DMS153 (cell line): ENCODE measurements at regions not wholly inside any gene's neighbourhood (a gene's known extent, or its start where the extent isn't known, plus 50 kb on each side); places are given as distances from the start of the nearest gene placed in this dataset.
"Not testable (repeated sequence)": the region's sequence is repeated elsewhere in the genome, so short reads cannot be mapped to it uniquely, and the experiment has no call there.

ENCODE experiments used
- DNase-seq: peaks from one replicate; lab custom pipeline; 2025; lab: John Stamatoyannopoulos, UW

DNA sequence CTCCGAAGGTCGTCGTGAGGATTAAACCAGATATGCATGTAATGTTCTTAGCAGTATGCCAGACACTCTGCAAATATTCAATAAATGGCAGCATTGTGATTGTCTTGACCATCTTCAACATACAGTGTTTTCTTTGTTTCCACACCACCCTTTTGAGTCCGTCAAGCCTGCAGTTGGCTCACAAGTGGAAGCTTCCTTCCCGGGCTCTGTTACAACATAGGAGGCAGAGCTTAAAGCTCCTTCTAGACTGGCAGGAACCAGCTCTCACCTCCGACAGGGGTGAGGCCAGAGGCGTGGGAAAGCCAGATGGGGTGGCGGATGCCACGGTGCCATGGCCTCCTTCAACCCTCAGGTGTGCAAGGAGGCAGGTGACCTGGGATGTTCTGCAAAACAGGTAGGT lies 138.3 kb downstream of the FOXL1 start:
- DNase-seq: no peak

DNA sequence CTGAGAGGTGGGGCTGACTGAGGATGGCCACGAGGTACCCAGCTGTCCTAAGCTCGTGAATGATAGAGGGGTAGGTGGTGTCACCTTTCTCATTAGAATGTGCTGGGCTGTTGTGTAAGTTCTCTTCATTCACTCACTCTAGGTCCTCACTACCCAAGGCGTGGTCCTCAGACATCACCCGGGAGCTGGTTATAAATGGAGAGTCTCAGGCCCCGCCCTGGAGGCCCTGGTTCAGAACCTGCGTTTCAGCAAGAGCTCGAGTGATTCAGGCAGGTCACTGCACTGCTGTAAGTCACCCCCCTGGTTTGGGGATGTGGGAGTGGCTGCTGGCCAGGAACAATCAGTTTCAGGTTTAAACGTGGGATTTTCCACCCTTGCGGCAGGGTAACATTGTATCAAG lies 139.8 kb downstream of the FOXL1 start:
- no peak for DNase-seq

GRCh38 chr16:86722970-86723369 lies 144.6 kb downstream of the FOXL1 start:
- no peak for DNase-seq

GRCh38 chr16:86723689-86724088 lies 145.3 kb downstream of the FOXL1 start:
- no peak for DNase-seq

DNA sequence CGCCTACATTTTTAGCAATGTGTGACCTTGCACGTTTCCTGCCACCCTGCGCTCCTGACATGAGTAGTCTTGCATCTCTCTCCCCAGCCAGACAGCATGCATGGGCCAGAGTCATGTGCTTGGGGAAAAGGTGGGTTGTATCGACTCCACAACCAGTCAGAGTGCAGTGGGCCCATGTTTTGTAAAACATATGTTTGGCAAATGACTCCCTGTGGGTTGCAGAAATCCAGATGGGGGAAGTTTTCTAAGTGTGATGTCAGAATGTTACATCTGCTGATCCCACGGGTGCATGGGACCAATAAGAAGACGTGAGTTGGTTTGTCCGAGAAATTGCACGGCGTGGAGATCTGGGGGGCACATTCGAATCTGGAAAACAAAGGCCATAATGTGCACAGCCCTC lies 147.1 kb downstream of the FOXL1 start:
- no peak for DNase-seq

- no peak for DNase-seq
These were observed 148.0 kb downstream of the FOXL1 start for GRCh38 chr16:86726340-86726739.

DNA sequence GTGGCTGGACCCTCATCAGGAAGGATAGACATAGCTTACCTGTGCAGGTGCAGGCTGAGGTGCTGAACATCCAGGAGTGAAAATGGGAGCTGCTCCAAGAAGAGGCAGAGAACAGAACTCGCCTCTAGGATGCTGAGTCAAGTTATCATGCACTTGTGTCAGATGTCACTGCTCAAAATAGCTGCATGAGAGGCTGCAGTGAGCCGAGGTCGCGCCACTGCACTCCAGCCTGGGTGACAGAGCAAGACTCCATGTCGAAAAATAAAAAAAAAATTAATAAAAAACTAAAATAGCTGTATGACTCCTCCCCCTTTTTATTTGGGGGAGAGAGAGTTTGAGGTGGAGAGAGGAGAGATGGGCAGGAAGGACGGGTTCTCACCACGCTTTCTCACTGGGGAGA lies 148.8 kb downstream of the FOXL1 start:
- DNase-seq: no peak

GRCh38 chr16:86727632-86728031 lies 149.3 kb downstream of the FOXL1 start:
- no peak for DNase-seq

GRCh38 chr16:86729686-86730085 lies 151.3 kb downstream of the FOXL1 start:
- no peak for DNase-seq

- no peak for DNase-seq
These were observed 151.7 kb downstream of the FOXL1 start for GRCh38 chr16:86730086-86730485.

GRCh38 chr16:86730597-86730996 lies 152.2 kb downstream of the FOXL1 start:
- DNase-seq: no peak

- no peak for DNase-seq
These were observed 154.4 kb downstream of the FOXL1 start for GRCh38 chr16:86732621-86733295.

DNA sequence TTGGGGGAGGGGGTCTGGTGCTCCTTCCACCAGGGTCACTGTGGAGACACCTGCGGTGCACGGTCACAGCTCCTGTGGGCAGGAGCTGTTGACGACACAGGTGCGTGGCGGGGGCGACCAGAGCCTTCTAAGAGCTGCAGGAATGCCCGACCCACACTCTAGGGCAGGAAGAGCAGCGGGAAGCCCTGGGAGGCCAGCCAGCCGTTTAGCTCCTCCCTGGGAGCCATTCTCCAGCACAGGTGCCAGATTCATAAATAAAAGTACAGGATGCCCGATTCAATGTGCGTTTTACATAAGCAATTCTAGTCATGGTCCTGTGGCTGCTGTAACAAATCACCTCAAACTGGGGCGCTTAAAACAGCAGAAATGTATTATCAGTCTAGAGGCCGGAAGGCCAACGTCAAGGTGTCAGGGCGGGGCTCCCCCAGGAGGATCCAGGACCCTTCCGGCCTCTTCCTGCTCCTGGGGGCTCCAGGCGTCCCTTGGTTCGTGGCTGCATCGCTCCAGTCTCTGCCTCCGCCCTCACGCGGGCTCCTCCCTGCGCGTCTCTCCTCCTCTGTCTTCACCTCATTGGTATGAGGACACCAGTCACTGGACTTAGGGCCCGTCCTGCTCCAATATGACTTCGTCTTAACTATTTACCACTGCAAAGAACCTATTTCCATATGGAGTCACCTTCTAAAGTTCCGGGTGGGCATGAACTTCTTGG lies 155.4 kb downstream of the FOXL1 start:
- no peak for DNase-seq

DNA sequence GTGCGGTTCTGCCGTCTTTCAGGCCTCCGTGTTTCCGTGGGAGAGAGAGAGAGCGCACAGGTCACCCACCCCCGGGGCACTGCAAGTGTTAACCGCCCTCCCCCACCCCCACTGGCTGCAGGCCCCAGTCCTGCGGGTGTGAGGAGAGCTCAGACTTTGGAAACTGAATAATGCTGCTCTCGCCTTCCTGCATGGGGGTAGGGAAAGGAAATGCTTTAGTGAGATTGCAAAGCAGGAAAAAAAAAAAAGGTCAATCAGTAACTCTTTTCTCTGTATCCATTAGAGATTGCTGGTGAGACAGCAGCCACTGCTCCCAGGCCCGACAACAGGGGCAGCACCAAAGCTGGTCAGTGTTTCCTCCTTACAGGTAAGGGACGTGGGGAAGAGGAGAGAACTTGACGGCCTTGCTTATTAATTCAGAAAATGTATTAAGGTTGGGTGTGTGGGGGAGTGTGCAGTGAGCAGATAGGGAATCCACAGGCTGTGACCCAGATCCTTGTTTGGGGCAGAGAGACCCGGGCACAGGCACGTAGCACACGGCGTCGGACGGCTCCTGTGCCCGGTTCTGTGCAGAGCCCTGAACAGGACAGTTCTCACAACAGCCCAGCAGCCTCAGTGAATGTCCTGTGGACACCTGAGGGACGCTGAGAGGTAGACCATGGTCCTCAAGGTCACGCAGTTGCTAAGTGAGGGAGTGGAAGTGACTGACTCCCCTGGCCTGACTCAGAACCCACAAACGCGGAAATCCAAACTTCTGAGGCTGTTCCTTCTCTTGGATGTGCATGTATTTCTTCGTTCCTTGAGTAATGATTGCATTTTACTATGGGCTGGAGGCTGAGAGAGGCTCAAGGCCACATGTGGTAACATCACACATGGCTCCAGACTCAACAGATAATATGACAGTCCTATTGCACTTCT lies 156.5 kb downstream of the FOXL1 start:
- no peak for DNase-seq

DNA sequence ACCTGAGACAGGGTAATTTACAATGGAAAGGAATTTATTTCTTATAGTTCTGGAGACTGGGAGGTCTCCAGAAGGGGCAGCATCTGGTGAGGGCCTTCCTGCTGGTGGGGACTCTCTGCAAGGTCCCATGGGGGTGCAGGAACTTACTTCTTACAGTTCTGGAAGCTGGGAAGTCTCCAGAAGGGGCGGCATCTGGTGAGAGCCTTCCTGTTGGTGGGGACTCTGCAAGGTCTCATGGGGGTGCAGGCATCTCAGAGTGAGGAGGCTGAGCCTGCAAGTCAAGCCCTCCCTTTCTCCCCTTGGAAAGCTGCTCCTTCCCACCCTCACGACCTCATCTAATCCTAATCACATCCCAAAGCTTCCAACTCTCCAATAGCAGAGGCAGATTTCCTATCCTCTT lies 157.4 kb downstream of the FOXL1 start:
- no peak for DNase-seq

DNA sequence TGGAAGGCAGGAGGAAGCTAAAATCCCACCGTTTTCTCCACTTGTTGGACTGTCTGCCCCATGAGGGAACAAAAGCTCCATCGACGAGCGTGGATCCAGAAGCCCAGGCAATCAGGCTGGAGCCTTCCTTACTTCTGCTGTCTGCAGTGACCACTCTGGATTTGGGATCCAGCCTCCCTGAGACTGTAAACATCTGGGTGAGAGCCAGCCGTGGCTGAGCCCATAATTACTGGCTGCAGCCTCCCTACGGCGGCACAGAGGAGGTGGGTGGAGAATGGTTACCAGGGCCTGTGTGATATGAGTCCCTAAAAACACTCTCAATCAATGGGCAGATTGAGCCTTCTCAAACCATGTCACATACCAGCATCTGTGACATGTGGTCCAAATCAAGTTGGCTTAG lies 158.2 kb downstream of the FOXL1 start:
- no peak for DNase-seq

- no peak for DNase-seq
These were observed 158.7 kb downstream of the FOXL1 start for GRCh38 chr16:86737083-86737482.

DNA sequence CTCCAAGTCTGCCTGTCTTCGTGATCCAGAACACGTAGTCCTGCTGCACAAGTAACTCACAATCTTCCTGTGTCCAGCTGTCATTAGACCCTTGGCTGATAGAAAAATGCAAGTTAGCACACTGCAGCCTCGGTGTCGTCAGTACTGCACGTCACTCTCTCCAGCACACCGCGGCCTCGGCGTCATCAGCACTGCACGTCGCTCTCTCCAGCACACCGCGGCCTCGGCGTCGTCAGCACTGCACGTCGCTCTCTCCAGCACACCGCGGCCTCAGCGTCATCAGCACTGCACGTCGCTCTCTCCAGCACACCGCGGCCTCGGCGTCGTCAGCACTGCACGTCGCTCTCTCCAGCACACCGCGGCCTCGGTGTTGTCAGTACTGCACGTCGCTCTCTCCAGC lies 160.0 kb downstream of the FOXL1 start:
- DNase-seq: not testable (repeated sequence)

- DNase-seq: no peak
These were observed 160.8 kb downstream of the FOXL1 start for GRCh38 chr16:86739178-86739577.

GRCh38 chr16:86739808-86740207 lies 161.5 kb downstream of the FOXL1 start:
- no peak for DNase-seq

DNA sequence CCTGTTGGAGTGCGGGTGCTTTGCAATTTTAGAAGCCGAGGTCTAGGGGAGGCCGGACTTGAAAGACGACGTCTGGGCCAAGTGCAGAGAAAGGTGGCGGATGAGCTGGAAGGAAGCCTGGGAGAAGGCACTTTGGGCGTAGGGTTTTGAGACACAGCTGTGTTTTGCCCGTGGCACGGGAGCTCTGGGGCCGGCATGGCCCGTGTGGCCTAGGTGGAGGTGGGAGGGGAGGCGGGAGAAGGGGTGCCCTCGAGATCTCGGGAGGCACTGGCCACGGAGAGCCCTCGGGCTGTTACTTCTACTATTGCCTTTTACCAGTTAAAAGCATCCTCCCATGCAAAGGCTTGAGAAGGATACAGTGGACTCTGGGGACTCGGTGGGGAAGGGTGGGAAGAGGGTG lies 161.9 kb downstream of the FOXL1 start:
- no peak for DNase-seq

DNA sequence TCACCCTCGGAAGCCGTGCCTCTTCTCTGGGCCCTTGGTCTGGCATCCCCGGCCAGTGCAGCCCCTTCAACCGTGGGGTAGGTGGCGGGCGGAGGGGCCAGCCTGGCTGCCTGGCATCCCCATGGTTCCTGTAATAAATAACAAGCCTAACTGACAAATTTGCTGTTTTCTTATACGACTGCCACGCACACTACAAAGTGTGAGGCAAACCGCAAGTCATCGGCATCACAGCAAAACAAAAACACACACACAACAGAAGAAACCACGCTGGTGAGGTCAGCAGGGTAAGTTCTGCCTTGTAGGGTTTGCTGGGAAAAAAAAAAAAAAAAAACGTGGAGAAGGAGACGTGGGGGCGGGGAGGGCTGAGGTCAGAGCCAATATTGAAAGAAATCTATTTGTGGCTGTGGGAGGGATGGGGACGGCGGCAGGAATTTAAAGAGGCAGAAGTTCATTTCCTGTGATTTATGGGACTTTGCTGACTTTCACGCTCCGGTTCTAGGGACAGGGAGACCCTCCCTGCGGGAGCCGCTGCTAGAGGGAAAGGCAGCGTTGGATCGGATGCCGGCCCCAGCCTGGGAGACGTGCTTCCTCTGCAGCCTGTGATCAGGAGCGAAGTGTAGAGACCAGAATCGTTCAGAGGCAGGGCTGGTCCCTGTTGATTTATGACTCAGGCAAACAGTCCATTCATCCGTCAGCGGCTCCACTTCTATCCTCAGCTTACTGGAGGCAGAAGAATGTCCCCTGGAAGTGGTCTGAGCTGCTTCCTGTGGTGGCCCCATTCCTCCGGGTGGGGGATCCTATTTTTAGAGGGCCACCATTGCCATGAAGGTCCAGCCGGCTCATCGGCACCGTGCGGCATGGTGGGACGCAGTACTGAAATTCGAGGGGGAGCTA lies 162.8 kb downstream of the FOXL1 start:
- DNase-seq: no peak
